GM23248 (cell line): ENCODE measurements at regions not wholly inside any gene's neighbourhood (a gene's known extent, or its start where the extent isn't known, plus 50 kb on each side); places are given as distances from the start of the nearest gene placed in this dataset.

Source experiments
- EZH2 ChIP-seq: fragments of 200-600 bp; sonication (generic); IDR thresholded peaks from 2 replicates; pipeline ENCODE4 v1.6.1; 2018; ENCODE audit warnings: antibody characterized with exemption, mild to moderate bottlenecking; ENCODE audit not compliant: insufficient read depth, poor library complexity, severe bottlenecking
- EZH2phosphoT487 ChIP-seq: fragments of 200-600 bp; sonication (generic); IDR thresholded peaks from 2 replicates; pipeline ENCODE4 v1.6.1; 2018; ENCODE audit warnings: antibody characterized with exemption, moderate library complexity, mild to moderate bottlenecking, low read depth; ENCODE audit not compliant: insufficient read depth

GRCh38 chr5:175809531-175810121 lies 61.8 kb upstream of the CPLX2 start:
- TF ChIP-seq EZH2phosphoT487 (no peak), EZH2 (no peak)
